ENCODE measurements at regions not wholly inside any gene's neighbourhood (a gene's known extent, or its start where the extent isn't known, plus 50 kb on each side); places are given as distances from the start of the nearest gene placed in this dataset.

DNA sequence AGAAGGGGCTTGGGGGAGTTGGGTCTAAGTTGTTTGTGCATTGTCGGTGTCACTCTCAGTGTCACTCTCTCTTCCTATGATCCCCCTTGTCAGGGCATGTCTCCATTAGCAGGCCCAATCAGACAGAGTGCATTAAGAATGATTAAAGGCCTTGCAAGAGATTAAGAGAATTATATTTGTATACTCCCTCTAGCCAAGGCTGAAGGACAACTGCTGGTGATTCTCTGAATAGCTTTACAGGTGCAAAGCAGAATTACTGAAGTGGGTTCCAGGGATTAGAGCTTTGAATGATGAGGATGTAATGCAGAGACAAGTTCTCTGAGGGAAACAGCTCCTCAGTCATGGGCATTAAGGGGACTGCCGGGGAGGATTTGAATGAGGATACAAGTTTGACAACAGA is 104.8 kb upstream of the LGALSL start:
- no peak overlapping the region for H3K27ac ChIP-seq (replicated peaks)
- DNase-seq (ENCODE audit: low read depth in 1 of 2, low spot score in 1 of 2) = no peak
- no peak overlapping the region for H3K4me3 ChIP-seq (replicated peaks; ENCODE audit: insufficient read depth, low read length)
- no peak for TF ChIP-seq GABPA (IDR thresholded peaks at IDR 0.05; ENCODE audit: low read depth)
- no peak for TF ChIP-seq CTCF (IDR thresholded peaks at IDR 0.05; ENCODE audit: insufficient read depth, low read length)
- no peak for TF ChIP-seq POLR2AphosphoS5 (IDR thresholded peaks at IDR 0.05; ENCODE audit: low read depth)
- TF ChIP-seq SPI1 (IDR thresholded peaks at IDR 0.05; ENCODE audit: borderline replicate concordance, low read depth) = no peak
- TF ChIP-seq, protein P1, sequence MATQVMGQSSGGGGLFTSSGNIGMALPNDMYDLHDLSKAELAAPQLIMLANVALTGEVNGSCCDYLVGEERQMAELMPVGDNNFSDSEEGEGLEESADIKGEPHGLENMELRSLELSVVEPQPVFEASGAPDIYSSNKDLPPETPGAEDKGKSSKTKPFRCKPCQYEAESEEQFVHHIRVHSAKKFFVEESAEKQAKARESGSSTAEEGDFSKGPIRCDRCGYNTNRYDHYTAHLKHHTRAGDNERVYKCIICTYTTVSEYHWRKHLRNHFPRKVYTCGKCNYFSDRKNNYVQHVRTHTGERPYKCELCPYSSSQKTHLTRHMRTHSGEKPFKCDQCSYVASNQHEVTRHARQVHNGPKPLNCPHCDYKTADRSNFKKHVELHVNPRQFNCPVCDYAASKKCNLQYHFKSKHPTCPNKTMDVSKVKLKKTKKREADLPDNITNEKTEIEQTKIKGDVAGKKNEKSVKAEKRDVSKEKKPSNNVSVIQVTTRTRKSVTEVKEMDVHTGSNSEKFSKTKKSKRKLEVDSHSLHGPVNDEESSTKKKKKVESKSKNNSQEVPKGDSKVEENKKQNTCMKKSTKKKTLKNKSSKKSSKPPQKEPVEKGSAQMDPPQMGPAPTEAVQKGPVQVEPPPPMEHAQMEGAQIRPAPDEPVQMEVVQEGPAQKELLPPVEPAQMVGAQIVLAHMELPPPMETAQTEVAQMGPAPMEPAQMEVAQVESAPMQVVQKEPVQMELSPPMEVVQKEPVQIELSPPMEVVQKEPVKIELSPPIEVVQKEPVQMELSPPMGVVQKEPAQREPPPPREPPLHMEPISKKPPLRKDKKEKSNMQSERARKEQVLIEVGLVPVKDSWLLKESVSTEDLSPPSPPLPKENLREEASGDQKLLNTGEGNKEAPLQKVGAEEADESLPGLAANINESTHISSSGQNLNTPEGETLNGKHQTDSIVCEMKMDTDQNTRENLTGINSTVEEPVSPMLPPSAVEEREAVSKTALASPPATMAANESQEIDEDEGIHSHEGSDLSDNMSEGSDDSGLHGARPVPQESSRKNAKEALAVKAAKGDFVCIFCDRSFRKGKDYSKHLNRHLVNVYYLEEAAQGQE (IDR thresholded peaks at IDR 0.05; ENCODE audit: insufficient replicate concordance, low read depth) = no peak
- no peaks in the 10 kb centered on the region for H3K27me3 ChIP-seq (ENCODE audit: insufficient read depth, poor library complexity, severe bottlenecking)

GRCh38 chr2:64350996-64351395 is 103.0 kb upstream of the LGALSL start:
- no peak for DNase-seq (ENCODE audit: low read depth in 1 of 2, low spot score in 1 of 2)
- H3K27me3 ChIP-seq (ENCODE audit: insufficient read depth, poor library complexity, severe bottlenecking) = no peaks in the 10 kb centered on the region
- no peak overlapping the region for H3K4me3 ChIP-seq (replicated peaks; ENCODE audit: insufficient read depth, low read length)
- no peak overlapping the region for H3K27ac ChIP-seq (replicated peaks)
- TF ChIP-seq POLR2AphosphoS5 (IDR thresholded peaks at IDR 0.05; ENCODE audit: low read depth) = no peak
- TF ChIP-seq, protein P1 (IDR thresholded peaks at IDR 0.05; ENCODE audit: insufficient replicate concordance, low read depth) = no peak
- no peak for TF ChIP-seq GABPA (IDR thresholded peaks at IDR 0.05; ENCODE audit: low read depth)
- no peak for TF ChIP-seq SPI1 (IDR thresholded peaks at IDR 0.05; ENCODE audit: borderline replicate concordance, low read depth)
- TF ChIP-seq CTCF (IDR thresholded peaks at IDR 0.05; ENCODE audit: insufficient read depth, low read length) = no peak

GRCh38 chr2:64352292-64352691 is 101.7 kb upstream of the LGALSL start:
- no peak overlapping the region for H3K4me3 ChIP-seq (replicated peaks; ENCODE audit: insufficient read depth, low read length)
- TF ChIP-seq, protein P1 (IDR thresholded peaks at IDR 0.05; ENCODE audit: insufficient replicate concordance, low read depth) = no peak
- TF ChIP-seq SPI1 (IDR thresholded peaks at IDR 0.05; ENCODE audit: borderline replicate concordance, low read depth) (no peak), GABPA (IDR thresholded peaks at IDR 0.05; ENCODE audit: low read depth) (no peak)
- no peaks in the 10 kb centered on the region for H3K27me3 ChIP-seq (ENCODE audit: insufficient read depth, poor library complexity, severe bottlenecking)
- H3K27ac ChIP-seq (replicated peaks) = no peak overlapping the region
- peak in 1 of 2 experiments; percentile 18 for DNase-seq (ENCODE audit: low read depth in 1 of 2, low spot score in 1 of 2)
